ENCODE measurements at regions not wholly inside any gene's neighbourhood (a gene's known extent, or its start where the extent isn't known, plus 50 kb on each side); places are given as distances from the start of the nearest gene placed in this dataset.

GRCh38 chr14:105982664-105983063, 456.3 kb downstream of the TMEM121 start (continued):
- no peak for TF ChIP-seq E2F2 (CRISPR knock-in tag; IDR thresholded peaks at IDR 0.05; ENCODE audit: borderline replicate concordance)

- 0% methylated on average over 2 of the region's 2 CpGs for WGBS (ENCODE audit: low lambda C conversion rate)
- Histone ChIP-seq H3K27me3 (ENCODE audit: control insufficient read depth in 1 of 2, insufficient read depth in 2 of 2, low read length in 2 of 2) (no peaks in the 10 kb centered on the region; a peak in 1 of 5 replicates), H4K20me1 (ENCODE audit: insufficient read depth, low read length) (no peaks in the 10 kb centered on the region), H3K9me3 (ENCODE audit: low read length) (no peaks in the 10 kb centered on the region), H3K4me3 (replicated peaks in 1 of 3; ENCODE audit: insufficient read depth in 1 of 3, low read depth in 2 of 3, low read length in 3 of 3) (no peak overlapping the region), H3K4me2 (ENCODE audit: low read depth, low read length) (no peak overlapping the region), H3K79me2 (ENCODE audit: insufficient read depth, low read length) (no peaks in the 10 kb centered on the region), H3K4me1 (ENCODE audit: insufficient read depth, low read length) (no peaks in the 10 kb centered on the region), H3K9ac (ENCODE audit: insufficient read depth, low read depth, low read length) (no peak overlapping the region), H3K36me3 (replicated peaks in 1 of 2; ENCODE audit: control insufficient read depth in 1 of 2, insufficient read depth in 2 of 2, low read length in 2 of 2) (no peaks in the 10 kb centered on the region), H3K27ac (ENCODE audit: extremely low read length, insufficient read depth, low read length) (no peak overlapping the region), H2AFZ (ENCODE audit: low read length) (no peak overlapping the region)
- FAIRE-seq (no peak), ATAC-seq (no peak), DNase-seq (ENCODE audit: low spot score) (no peak)
- BruUV-seq (replicated peaks) = no TSS peak
- in situ Hi-C loops (cut with HindIII; ENCODE audit: extremely low pct_ligation_motif_present, low pct_unique_long_range_greater_than_20kb) (no loop called here), intact Hi-C loops (cut with micrococcal nuclease; ENCODE audit: unreplicated experiment) (no loop called here)
- CTCF ChIA-PET (ENCODE audit: low intra/inter-chr PET ratio, low total read pairs) = no interaction called here
- POLR2A ChIA-PET = no interaction called here
- no peak for TF ChIP-seq BHLHE40 (IDR thresholded peaks at IDR 0.05; ENCODE audit: low read length)
- TF ChIP-seq TMF1 (CRISPR knock-in tag; IDR thresholded peaks at IDR 0.05; ENCODE audit: low read depth) = no peak
- TF ChIP-seq ZNF629 (CRISPR knock-in tag; conservative IDR thresholded peaks at IDR 0.05) = no peak
- no peak for TF ChIP-seq FOSL2 (CRISPR knock-in tag; IDR thresholded peaks at IDR 0.05)
- no peak for TF ChIP-seq ZFY (CRISPR knock-in tag; IDR thresholded peaks at IDR 0.05)
- TF ChIP-seq FOXK2 (IDR thresholded peaks at IDR 0.05) = no peak
- TF ChIP-seq ZNF773 (CRISPR knock-in tag; IDR thresholded peaks at IDR 0.05; ENCODE audit: borderline replicate concordance) = no peak
- TF ChIP-seq ETS1 (CRISPR knock-in tag; IDR thresholded peaks at IDR 0.05) = no peak
- TF ChIP-seq CBX1 (IDR thresholded peaks at IDR 0.05; ENCODE audit: low read depth) = no peak
- no peak for TF ChIP-seq FLYWCH1 (CRISPR knock-in tag; IDR thresholded peaks at IDR 0.05)
- no peak for TF ChIP-seq ZNF574 (CRISPR knock-in tag; IDR thresholded peaks at IDR 0.05)
- no peak for TF ChIP-seq IKZF4 (CRISPR knock-in tag; IDR thresholded peaks at IDR 0.05; ENCODE audit: borderline replicate concordance, low read depth, not compliant biosample characterization)
- TF ChIP-seq GRHL1 (CRISPR knock-in tag; conservative IDR thresholded peaks at IDR 0.05) = no peak
- TF ChIP-seq STAG1 (CRISPR knock-in tag; IDR thresholded peaks at IDR 0.05) = no peak
- TF ChIP-seq MLX (CRISPR knock-in tag; IDR thresholded peaks at IDR 0.05) = no peak
Observed at GRCh38 chr14:105986894-105987284, 460.5 kb downstream of the TMEM121 start.

All from HepG2 (cell line).